Colonic mucosa (tissue), 4 donors: ENCODE measurements at regions not wholly inside any gene's neighbourhood (a gene's known extent, or its start where the extent isn't known, plus 50 kb on each side); places are given as distances from the start of the nearest gene placed in this dataset.

Experiments
- DNase-seq: peaks from one replicate; pipeline ENCODE4 v3.0.0-alpha.2; 2020
- H3K27ac ChIP-seq: fragments of 200-600 bp; one replicate; pipeline ENCODE4 v1.8.0; 2021
- H3K27me3 ChIP-seq: fragments of 200-600 bp; one replicate; pipeline ENCODE4 v1.8.0; 2021
- H3K36me3 ChIP-seq: fragments of 200-600 bp; one replicate; pipeline ENCODE4 v1.8.0; 2021
- H3K4me1 ChIP-seq: fragments of 200-600 bp; one replicate; pipeline ENCODE4 v1.8.0; 2021; ENCODE audit warnings: mild to moderate bottlenecking
- H3K4me3 ChIP-seq: fragments of 200-600 bp; one replicate; pipeline ENCODE4 v1.8.0; 2021
- H3K9ac ChIP-seq, 2 donors: one replicate each; pipeline ENCODE4 v1.7.0; 2013; ENCODE audit warnings: control low read depth in 2 of 2, low read depth in 2 of 2, low read length in 2 of 2
- H3K9me3 ChIP-seq: fragments of 200-600 bp; one replicate; pipeline ENCODE4 v1.8.0; 2021
- intact Hi-C: fragments of 100-400 bp; cut with DNase I; formaldehyde crosslinking; loops from one replicate; pipeline ENCODE4 v1.14.1; 2022
- TF ChIP-seq, protein P1 (sequence below): fragments of 200-600 bp; IDR thresholded peaks from one replicate; pipeline ENCODE4 v1.8.0; 2022; ENCODE audit warnings: antibody characterized with exemption, mild to moderate bottlenecking
- donor health status: healthy.
- donor health status: DM: no; HTN: no; CAD: no.
- donor health status: DM: no; HTN: no; CAD: no.

DNA sequence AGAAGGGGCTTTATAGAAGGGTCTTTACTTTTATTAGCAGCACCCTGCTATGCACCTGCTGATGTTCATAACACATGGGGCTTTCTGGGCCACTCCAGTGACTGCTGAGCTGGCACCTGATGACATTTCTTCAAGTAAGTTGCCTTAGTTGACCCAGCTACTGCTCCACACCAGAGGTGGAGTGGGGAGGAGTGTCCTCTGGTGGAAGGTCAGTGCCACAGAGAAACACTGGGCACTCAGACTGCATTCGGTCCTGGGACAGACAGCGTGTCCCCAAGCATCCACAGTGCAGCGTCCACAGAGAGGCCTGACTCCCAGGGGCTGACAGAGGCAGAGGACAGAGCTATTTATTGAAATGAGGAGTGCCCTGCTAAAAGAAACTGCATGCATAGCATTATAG, 74.9 kb upstream of the NSMCE3 start:
- DNase-seq: no peak
- H3K36me3 ChIP-seq: no peaks in the 10 kb centered on the region
- TF ChIP-seq, protein P1, sequence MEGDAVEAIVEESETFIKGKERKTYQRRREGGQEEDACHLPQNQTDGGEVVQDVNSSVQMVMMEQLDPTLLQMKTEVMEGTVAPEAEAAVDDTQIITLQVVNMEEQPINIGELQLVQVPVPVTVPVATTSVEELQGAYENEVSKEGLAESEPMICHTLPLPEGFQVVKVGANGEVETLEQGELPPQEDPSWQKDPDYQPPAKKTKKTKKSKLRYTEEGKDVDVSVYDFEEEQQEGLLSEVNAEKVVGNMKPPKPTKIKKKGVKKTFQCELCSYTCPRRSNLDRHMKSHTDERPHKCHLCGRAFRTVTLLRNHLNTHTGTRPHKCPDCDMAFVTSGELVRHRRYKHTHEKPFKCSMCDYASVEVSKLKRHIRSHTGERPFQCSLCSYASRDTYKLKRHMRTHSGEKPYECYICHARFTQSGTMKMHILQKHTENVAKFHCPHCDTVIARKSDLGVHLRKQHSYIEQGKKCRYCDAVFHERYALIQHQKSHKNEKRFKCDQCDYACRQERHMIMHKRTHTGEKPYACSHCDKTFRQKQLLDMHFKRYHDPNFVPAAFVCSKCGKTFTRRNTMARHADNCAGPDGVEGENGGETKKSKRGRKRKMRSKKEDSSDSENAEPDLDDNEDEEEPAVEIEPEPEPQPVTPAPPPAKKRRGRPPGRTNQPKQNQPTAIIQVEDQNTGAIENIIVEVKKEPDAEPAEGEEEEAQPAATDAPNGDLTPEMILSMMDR: no peak
- no peak overlapping the region for H3K9ac ChIP-seq
- H3K4me1 ChIP-seq: no peaks in the 10 kb centered on the region
- intact Hi-C loops: no loop called here
- no peaks in the 10 kb centered on the region for H3K9me3 ChIP-seq
- no peak overlapping the region for H3K4me3 ChIP-seq
- no peaks in the 10 kb centered on the region for H3K27me3 ChIP-seq
- H3K27ac ChIP-seq: no peak overlapping the region

DNA sequence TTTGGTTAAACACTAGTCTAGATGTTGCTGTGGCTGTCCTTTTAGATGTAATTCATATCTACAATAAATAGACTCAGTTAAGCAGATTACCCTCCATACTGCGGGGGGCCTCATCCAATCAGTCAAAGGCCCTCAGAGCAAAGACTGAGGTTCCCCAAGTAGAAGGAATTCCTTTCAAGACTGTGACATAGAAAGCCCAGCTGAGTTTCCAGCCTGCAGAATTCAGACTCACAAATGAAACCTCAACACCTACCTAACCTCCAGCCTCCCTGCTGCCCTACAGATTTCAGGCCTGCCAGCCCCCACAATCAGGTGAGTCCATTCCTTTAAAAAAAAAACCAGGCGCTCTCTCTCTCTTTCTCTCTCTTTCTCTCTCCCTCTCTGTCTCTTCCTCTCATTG, 73.6 kb upstream of the NSMCE3 start:
- TF ChIP-seq, protein P1: no peak
- Histone ChIP-seq H3K9ac (no peak overlapping the region), H3K4me1 (no peaks in the 10 kb centered on the region), H3K4me3 (no peak overlapping the region), H3K9me3 (no peaks in the 10 kb centered on the region), H3K27ac (no peak overlapping the region), H3K36me3 (no peaks in the 10 kb centered on the region), H3K27me3 (no peaks in the 10 kb centered on the region)
- intact Hi-C loops: no loop called here
- no peak for DNase-seq

DNA sequence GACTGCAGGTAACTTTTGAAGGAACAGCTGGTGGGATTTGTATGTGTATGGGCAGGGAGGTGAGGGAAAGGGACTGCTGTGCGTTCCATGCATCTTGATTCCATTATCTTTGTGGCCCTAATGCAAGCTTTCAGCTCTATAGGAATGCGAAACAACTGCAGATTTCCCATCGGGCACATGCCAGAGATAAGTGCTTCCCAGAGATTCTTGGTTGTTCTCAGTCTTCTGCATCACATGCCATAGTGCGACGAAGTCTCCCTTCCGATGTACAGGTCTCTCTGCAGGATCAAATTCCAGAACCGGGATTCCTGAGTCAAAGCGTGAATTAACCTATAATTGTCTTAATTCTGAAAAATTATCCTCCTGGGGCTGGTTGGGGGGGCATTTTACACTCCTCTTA, 72.6 kb upstream of the NSMCE3 start:
- no peak for DNase-seq
- H3K27me3 ChIP-seq: no peaks in the 10 kb centered on the region
- TF ChIP-seq, protein P1: no peak
- no peaks in the 10 kb centered on the region for H3K4me1 ChIP-seq
- H3K27ac ChIP-seq: no peak overlapping the region
- H3K4me3 ChIP-seq: no peak overlapping the region
- intact Hi-C loops: no loop called here
- H3K36me3 ChIP-seq: no peaks in the 10 kb centered on the region
- no peak overlapping the region for H3K9ac ChIP-seq
- H3K9me3 ChIP-seq: no peaks in the 10 kb centered on the region

DNA sequence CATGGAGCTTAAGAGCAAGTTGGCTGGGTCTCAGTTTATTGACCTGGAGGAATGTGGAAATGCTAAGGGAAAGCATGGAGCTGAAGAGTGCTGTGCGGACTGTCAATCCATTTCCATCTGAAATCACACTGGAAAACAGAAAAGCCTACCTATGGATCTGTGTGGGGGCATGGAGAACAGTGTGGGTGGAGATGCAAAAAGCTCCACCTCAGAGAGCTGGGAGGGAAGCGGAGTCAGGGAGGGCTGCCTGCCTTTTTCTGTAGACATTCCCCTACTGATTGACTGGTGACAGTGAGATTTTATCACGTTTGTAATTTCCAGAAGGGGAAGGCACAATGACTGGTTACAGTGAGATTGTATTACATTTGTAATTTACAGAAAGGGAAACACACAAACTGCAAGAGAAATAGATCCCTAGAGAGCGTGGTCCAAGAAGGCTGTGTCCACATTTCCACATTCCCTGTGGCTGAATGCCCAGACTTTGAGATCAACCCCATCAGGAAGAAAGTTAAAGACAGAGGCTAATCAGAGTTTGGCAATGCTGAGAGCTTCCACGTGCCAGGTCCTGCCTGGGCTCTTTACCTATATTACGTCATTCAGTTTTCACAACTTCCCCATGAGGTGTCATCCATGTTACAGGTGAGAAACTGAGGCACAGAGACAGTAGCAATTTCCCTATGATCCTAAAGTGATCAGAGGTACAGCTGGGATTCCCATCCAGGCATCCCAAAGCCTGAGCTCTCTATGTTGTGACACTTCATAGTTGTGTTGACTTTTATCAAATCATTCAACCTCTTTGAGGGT, 67.7 kb upstream of the NSMCE3 start:
- no peaks in the 10 kb centered on the region for H3K4me1 ChIP-seq
- no peak overlapping the region for H3K27ac ChIP-seq
- no peaks in the 10 kb centered on the region for H3K27me3 ChIP-seq
- H3K4me3 ChIP-seq: no peak overlapping the region
- H3K36me3 ChIP-seq: no peaks in the 10 kb centered on the region
- H3K9me3 ChIP-seq: no peaks in the 10 kb centered on the region
- DNase-seq: no peak
- no peak overlapping the region for H3K9ac ChIP-seq
- intact Hi-C loops: no loop called here
- TF ChIP-seq, protein P1: no peak

DNA sequence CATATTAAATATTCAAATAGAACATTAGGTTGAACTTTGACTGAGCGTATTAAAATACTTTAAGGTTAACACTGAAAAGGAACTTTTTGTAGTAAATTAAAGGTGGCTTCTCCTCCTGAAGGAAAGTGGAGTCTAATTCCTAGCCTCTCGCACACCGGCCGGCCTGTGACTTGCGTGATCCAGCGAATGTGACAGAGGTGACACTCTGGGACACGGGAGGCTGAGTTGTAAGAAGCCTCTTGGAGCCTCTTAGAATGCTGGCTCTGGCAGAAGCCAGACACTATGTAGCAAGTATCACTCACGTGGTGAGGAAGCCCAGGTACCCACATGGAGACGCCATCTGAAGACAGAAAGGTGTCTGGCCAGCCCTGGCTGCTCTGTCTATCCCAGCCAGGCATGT, 64.9 kb upstream of the NSMCE3 start:
- Histone ChIP-seq H3K36me3 (no peaks in the 10 kb centered on the region), H3K27ac (no peak overlapping the region), H3K9me3 (no peaks in the 10 kb centered on the region), H3K4me3 (no peak overlapping the region), H3K27me3 (no peaks in the 10 kb centered on the region), H3K9ac (no peak overlapping the region), H3K4me1 (no peaks in the 10 kb centered on the region)
- intact Hi-C loops: no loop called here
- TF ChIP-seq, protein P1: no peak
- DNase-seq: no peak
